Stimulated activated naive CD8-positive, alpha-beta T cell treated with anti-CD3 and anti-CD28 coated beads, Interleukin-15, Interleukin-2, amounts not matched to agents 100 U/mL and 50 U/mL, for 24 hours (primary cell): ENCODE measurements at regions not wholly inside any gene's neighbourhood (a gene's known extent, or its start where the extent isn't known, plus 50 kb on each side); places are given as distances from the start of the nearest gene placed in this dataset.
"Not testable (repeated sequence)": the region's sequence is repeated elsewhere in the genome, so short reads cannot be mapped to it uniquely, and the experiment has no call there.

Experiments used
- ATAC-seq: fragments of 150-1000 bp; cut with Tn5 transposase; one replicate; pipeline ENCODE4 v1.10.0; 2021
- DNase-seq: peaks from one replicate; pipeline ENCODE4 v3.0.0; 2021

DNA sequence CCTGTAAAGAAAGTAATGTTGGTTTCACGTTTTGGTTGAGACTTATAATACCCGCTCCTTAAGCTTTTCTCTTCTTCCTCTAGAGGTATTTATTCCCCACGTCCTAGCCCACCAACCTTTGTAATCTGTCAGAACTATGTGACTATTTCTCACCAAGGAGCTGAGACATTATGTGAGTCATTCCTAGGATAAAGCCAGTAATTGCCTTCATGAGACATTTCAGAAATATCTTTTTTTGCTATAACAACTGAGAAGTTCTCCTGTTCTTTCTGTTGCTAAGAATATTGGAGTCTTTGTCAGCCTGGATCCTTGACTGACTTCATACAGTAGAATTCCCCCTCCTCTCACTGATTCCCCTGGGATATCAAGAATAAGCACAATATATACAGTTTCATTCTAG lies 1497.0 kb upstream of the TENM4 start:
- no peak for DNase-seq

DNA sequence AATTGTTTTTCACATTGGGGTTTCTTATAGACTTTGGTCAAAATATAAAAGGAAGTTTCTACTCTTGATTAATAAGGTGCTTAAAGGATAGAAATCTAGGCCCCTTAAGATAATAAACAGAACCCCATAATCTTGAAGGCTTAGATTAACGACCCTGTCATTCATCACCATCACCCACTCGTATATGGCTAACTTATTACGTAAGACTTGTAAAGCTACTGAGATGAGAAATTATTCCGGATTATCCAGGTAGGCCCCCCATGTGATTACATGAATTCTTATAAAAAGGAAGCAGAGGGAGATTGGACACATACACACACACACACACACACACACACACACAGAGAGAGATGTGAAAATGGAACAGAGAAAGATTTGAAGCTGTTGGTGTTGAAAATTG lies 1489.2 kb upstream of the TENM4 start:
- DNase-seq (no peak), ATAC-seq (no peak)

More for the DNA sequence above, 1497.0 kb upstream of the TENM4 start:
- ATAC-seq, result no peak

DNA sequence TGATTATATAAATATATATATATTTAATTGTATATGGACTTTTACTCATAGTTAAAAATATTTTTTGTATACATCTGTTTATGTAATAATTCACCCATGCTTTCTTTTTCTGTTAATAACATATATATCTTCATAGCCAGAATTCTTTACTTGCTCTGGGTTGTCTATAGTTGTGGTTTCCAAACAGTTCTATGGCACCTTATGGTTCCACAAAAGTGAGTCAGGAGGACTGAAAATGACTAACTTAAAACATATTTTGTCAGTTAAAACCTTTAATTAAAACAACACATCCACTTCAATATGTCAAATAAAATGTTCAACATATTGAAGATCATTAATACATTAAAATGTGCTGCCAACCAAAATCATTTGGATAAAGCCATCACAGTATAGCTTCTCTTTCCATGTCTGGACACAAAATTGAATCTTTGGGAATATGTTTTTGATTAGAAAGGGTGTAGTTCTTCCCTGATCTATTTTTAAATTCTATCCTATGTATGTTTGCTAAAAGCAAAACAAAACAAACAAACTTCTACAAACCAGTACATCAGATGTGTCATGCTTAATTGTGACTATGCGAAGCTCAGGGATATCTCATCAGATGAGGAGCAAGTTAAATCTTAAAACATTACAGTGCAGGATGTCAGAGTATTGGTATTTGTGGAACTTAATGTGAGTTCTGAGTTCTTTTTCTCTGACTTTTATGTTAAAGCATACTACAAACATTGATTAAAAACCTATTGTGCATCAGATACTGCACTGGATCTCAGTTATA lies 1488.4 kb upstream of the TENM4 start:
- ATAC-seq (no peak), DNase-seq (no peak)

DNA sequence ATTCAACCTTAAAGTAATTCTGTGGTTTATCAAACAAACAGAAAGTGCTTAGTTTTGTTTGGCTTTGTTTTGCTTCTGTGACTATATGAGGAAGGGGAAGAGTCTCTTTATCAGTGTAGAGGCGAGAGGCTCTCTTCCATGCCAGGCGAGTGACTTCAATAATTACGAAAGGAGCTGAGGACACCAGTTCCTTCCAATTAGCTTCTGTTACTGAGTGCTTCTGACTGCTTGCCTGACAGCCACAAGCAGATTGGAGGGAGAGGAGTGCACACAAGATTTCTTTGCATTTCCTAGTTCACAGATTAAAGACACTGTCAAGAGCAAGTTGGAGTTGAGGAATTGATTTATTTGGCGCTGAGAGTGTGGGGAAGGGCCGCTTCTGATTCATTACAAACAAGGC lies 1484.5 kb upstream of the TENM4 start:
- ATAC-seq (no peak), DNase-seq (no peak)

DNA sequence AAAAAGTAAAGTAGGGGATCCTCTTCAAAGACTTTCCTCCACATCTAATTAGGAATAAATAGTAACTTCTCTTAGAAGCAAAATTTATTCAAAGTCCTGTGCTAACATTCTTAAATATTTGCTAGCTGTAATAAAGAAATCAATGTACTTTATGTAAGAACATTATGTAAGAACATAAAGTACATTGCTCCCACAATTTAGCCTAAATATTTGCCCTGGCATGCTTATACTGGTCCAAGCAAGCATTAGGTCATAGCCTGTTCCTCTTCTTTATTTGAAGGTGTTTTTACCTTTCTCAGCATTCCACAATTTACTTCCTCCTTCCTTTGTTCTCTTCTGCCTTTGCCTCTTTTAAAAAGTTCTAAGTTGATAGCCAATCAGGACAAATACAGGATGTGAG lies 1480.5 kb upstream of the TENM4 start:
- not testable (repeated sequence) for ATAC-seq, DNase-seq

- ATAC-seq (no peak), DNase-seq (no peak)
These were observed 1475.5 kb upstream of the TENM4 start for GRCh38 chr11:80916173-80916798.

DNA sequence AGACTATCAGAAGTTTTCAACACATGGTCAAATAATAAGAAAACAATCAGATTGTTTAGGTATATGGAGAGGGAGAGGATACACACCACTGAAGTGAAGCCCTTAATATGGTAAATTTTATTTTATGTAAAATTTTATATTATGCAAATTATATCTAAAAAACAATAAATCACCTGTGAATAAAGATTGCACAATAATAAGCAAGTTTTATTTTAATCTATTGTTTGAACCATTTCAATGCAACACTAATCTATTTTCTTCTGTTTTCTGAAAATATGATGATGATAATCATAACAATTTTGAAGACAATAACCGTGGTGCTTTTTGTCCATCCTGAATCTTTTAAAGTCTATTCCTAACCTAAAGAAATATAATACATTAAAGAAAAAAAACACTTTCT lies 1473.5 kb upstream of the TENM4 start:
- ATAC-seq, result no peak
- no peak for DNase-seq

DNA sequence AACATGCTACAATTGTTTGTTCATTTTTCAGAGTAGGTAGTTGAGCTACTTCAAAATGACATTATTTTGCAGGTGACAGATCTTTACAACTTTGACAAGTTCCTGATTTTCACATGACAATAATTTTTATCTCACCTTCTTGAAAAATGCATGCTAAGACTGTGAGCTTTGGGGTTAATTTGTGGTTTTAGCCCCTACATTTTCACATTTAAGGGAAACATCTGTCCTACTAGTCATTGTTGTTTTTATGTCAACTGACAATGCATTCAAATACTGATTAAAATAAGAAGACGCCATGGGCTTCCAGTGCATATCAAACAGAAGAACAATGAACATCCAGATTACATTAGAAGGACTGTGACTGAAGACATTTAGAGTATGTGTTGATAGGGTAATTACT lies 1470.8 kb upstream of the TENM4 start:
- ATAC-seq (no peak), DNase-seq (no peak)

- DNase-seq, result no peak
- no peak for ATAC-seq
These were observed 1459.4 kb upstream of the TENM4 start for GRCh38 chr11:80900265-80900664.

- DNase-seq, result no peak
- no peak for ATAC-seq
These were observed 1458.6 kb upstream of the TENM4 start for GRCh38 chr11:80899381-80899780.

DNA sequence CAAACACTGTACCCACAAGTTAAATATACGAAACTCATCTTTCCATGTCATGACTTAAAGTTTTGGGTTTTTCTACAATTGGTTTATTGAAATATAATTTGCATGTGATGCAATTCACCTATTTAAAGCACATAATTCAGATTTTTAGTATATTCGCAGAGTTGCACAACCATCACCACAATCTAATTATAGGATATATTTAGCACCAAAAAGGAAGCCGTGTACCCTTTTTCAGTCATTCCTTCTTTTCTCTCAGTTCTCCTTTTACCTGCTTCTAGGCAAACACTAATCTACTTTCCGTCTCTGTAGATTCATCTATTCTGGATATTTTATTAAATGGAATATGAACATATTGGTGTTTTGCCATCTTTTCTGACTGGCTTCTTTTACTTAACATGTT lies 1458.1 kb upstream of the TENM4 start:
- ATAC-seq (no peak), DNase-seq (no peak)

GRCh38 chr11:80886684-80887083 lies 1445.9 kb upstream of the TENM4 start:
- DNase-seq (no peak), ATAC-seq (no peak)

- no peak for ATAC-seq
- DNase-seq, result no peak
These were observed 1432.6 kb upstream of the TENM4 start for GRCh38 chr11:80873310-80873999.

DNA sequence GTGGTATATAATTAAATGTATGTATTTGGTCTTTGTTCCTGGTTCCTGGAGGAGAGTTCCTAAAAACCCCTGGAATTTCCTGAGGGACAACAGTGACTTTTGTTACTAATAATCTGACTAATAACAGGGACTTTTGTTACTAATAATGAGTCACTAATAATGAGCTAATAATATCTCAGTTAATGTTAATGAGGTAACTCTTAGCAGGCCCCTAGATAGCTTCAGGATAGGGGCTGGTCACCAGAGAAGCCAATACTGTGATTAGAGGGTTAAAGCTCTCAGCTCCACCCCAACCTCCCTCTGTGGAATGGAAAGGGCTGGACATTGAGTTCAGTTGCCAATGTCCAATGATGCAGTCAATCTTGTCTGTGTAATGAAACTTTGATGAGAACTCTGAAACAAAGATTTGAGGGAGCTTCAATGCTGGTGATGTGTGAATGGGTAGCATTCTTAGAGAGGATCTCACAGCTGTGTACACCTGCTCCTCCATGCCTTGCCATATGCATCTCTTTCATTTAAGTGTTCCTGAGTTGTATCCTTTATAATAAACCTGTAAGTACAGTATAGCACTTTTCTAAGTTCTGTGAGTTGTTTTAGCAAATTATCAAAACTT lies 1431.4 kb upstream of the TENM4 start:
- no peak for DNase-seq
- no peak for ATAC-seq

- DNase-seq (no peak), ATAC-seq (no peak)
These were observed 1428.0 kb upstream of the TENM4 start for GRCh38 chr11:80868831-80869230.

GRCh38 chr11:80862011-80862410 lies 1421.2 kb upstream of the TENM4 start:
- DNase-seq (no peak), ATAC-seq (no peak)

DNA sequence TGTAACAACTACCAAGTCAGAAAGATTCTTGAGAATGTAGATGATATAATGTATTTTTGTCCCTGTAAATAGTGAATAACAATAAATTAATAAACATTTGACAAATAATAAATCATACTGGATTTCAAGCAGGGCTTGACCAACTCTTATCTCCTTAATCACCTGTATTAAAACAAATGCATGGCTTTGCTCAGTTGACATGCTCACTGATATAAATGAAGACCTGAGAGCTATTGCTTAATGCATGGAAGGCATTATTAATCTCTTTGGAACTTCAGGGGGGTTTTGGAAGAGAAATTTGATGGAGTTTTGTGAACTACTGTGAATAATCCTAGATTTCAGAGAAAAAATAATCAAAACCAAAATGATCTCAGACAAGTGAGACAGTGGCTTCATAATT lies 1420.4 kb upstream of the TENM4 start:
- ATAC-seq, result no peak
- DNase-seq, result no peak

DNA sequence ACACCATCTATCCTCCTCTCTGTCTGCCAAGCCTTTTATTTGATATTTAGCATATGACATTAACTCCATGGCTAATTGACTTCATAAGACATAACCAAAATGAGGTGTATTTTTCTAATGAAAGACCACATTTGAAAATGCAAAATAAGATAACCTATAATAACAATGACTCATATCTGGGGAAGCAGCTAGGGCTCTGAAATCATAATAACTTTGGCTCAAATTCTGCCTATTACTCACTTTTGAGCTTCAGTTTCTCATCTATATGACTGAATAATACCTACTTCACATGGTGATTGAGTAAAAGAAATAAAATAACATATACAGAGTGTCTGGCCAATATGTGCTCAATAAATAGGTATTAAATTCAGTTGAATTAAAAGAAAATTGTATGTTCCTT lies 1419.8 kb upstream of the TENM4 start:
- ATAC-seq (no peak), DNase-seq (no peak)

DNA sequence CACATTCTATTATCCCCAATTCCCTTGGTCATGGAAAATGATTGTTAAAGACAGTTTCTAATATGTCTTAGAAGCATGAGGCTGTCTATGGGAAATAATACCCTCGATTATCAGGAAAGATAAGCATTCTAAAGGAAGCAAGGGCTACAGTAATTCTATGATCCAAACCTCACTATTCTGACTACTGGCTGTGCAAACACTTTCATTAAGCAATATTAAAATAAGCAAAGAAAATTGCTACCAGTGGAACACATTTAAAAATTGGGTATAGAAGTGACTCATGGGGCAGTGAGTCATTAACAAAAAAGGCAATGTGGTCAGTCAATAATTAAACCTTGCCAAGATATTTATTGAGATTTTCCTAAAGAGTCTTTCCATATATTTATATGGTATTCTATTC lies 1415.2 kb upstream of the TENM4 start:
- DNase-seq (no peak), ATAC-seq (no peak)

GRCh38 chr11:80855426-80855825 lies 1414.6 kb upstream of the TENM4 start:
- ATAC-seq, result no peak

DNA sequence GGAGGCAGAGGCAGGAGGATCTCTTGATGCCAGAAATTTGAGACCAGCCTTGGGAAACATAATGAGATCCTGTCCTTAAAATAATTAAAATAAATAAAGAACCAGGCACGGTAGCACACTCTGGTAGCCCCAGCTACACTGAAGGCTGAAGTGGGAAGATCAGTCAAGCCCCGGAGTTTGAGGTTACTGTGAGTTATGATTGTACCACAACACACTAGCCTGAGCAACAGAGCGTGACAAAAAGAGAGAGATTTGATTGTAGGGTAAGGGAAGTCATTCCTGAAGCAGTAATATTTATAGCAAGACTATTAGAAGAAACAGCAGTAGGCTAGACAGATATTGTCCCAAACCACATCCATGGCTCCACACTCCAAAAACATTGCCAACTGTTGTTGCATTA lies 1408.4 kb upstream of the TENM4 start:
- ATAC-seq, result no peak
- DNase-seq, result no peak

More at GRCh38 chr11:80855426-80855825, 1414.6 kb upstream of the TENM4 start:
- DNase-seq, result no peak

- ATAC-seq (peak; percentile 43), DNase-seq (no peak)
These were observed 1406.1 kb upstream of the TENM4 start for GRCh38 chr11:80846979-80847378.

DNA sequence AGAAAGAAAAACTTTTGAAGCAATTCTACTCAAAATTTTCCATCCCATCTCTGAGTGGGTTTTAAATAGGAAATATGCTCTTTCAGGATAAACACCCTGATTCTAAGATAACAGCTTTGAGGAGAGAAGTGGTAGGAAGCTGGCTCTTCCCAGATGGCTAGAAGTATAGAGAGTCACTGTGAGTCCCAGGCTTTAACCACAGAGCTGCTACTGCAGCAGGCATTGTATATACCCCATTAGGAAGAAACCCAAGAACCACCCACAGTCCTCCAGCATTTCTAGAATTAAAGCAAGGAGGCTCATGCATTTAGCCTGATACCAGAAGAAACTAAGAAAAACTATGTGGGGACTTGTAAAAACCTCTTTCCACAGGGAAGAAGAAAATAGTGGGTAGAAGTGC lies 1405.6 kb upstream of the TENM4 start:
- ATAC-seq (no peak), DNase-seq (no peak)
